CD4-positive, alpha-beta memory T cell (primary cell): ENCODE measurements at regions not wholly inside any gene's neighbourhood (a gene's known extent, or its start where the extent isn't known, plus 50 kb on each side); places are given as distances from the start of the nearest gene placed in this dataset.

ENCODE experiments used
- CTCF ChIA-PET: fragments of 350-600 bp; sonication (Branson Sonifier 250); formaldehyde crosslinking; loops from one replicate; lab custom pipeline; 2021; ENCODE audit warnings: inconsistent platforms; ENCODE audit not compliant: partially characterized antibody; lab: Charles Lee
- POLR2A ChIA-PET: fragments of 350-600 bp; sonication (Branson Sonifier 250); formaldehyde crosslinking; loops from one replicate; lab custom pipeline; 2021; ENCODE audit not compliant: partially characterized antibody; lab: Charles Lee
- DNase-seq, 5 donors: peaks; one replicate each; pipeline versions ENCODE4 v3.0.0 to v3.0.0-alpha.2; 2020 to 2022; ENCODE audit warnings: mixed read lengths in 1 of 5
- H3K27ac ChIP-seq: one replicate; pipeline ENCODE4 v1.7.0; 2013; ENCODE audit warnings: low read depth, low read length
- H3K27me3 ChIP-seq: 2 replicates; pipeline ENCODE4 v1.7.0; 2013; ENCODE audit warnings: mild to moderate bottlenecking, low read length, moderate library complexity; ENCODE audit not compliant: insufficient read depth
- H3K36me3 ChIP-seq: 2 replicates; pipeline ENCODE4 v1.7.0; 2013; ENCODE audit warnings: mild to moderate bottlenecking, low read length, moderate library complexity; ENCODE audit not compliant: insufficient read depth
- H3K4me1 ChIP-seq: 2 replicates; pipeline ENCODE4 v1.7.0; 2013; ENCODE audit warnings: mild to moderate bottlenecking, low read length, moderate library complexity; ENCODE audit not compliant: insufficient read depth
- H3K4me3 ChIP-seq, 2 donors: one replicate each; pipeline ENCODE4 v1.7.0; 2013; ENCODE audit warnings: low read length in 2 of 2, mild to moderate bottlenecking in 1 of 2
- H3K9me3 ChIP-seq, 2 donors: one replicate each; pipeline ENCODE4 v1.7.0; 2013; ENCODE audit warnings: low read length in 2 of 2, control low read depth in 1 of 2; ENCODE audit not compliant: control insufficient read depth in 1 of 2
- H3K27ac Mint-ChIP-seq, 7 donors: one replicate each; pipeline ENCODE4 v1.8.0; 2020 to 2021; ENCODE audit warnings: mixed read lengths in 7 of 7, mild to moderate bottlenecking in 6 of 7, inconsistent platforms in 3 of 7, moderate library complexity in 3 of 7
- H3K27me3 Mint-ChIP-seq, 2 donors: one replicate each; pipeline ENCODE4 v1.8.0; 2020 to 2021; ENCODE audit warnings: mixed read lengths in 2 of 2
- H3K36me3 Mint-ChIP-seq, 2 donors: one replicate each; pipeline ENCODE4 v1.8.0; 2020 to 2021; ENCODE audit warnings: mixed read lengths in 2 of 2, inconsistent platforms in 1 of 2, mild to moderate bottlenecking in 1 of 2
- H3K4me1 Mint-ChIP-seq, 4 donors: one replicate each; pipeline ENCODE4 v1.8.0; 2020 to 2021; ENCODE audit warnings: mixed read lengths in 4 of 4, mild to moderate bottlenecking in 1 of 4
- H3K4me3 Mint-ChIP-seq, 8 donors: one replicate each; pipeline ENCODE4 v1.8.0; 2020 to 2021; ENCODE audit warnings: mixed read lengths in 8 of 8, mild to moderate bottlenecking in 7 of 8, moderate library complexity in 6 of 8, inconsistent platforms in 3 of 8
- H3K9me3 Mint-ChIP-seq, 8 donors: one replicate each; pipeline ENCODE4 v1.8.0; 2020 to 2021; ENCODE audit warnings: mixed read lengths in 8 of 8, mild to moderate bottlenecking in 5 of 8, inconsistent platforms in 3 of 8, moderate library complexity in 1 of 8
- intact Hi-C: fragments of 100-400 bp; cut with micrococcal nuclease; formaldehyde crosslinking; loops from one replicate; pipeline ENCODE4 v1.15.1; 2023

DNA sequence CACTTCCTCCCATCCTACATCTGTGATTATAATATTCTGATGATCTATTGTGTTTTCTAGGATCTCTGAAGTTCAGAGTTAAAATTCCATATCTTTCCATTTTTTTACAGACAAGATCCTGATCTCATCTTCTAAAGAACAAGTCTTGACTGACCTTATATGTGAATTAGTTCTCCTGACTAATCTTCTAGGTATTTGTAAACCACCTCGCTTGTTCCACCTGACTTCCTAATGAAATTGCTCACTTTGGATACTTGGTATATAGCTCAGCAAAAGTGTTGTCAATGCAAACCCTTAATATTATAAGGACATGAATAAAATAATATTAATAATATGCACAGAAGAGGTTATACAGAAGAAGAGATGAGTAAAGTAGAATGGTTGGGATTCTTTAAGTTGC is 68.2 kb upstream of the NR4A3 start:
- Histone ChIP-seq H3K27me3 (no peaks in the 10 kb centered on the region), H3K36me3 (no peaks in the 10 kb centered on the region), H3K4me3 (no peak overlapping the region), H3K9me3 (no peaks in the 10 kb centered on the region), H3K27ac (no peak overlapping the region), H3K4me1 (no peaks in the 10 kb centered on the region)
- ChIA-PET POLR2A (no interaction called here), CTCF (no interaction called here)
- no peak overlapping the region for H3K4me3 Mint-ChIP-seq
- no peak overlapping the region for H3K27ac Mint-ChIP-seq
- intact Hi-C loops: no loop called here
- no peak for DNase-seq
- H3K9me3 Mint-ChIP-seq: no peaks in the 10 kb centered on the region
- no peaks in the 10 kb centered on the region for H3K36me3 Mint-ChIP-seq
- H3K4me1 Mint-ChIP-seq: no peaks in the 10 kb centered on the region
- H3K27me3 Mint-ChIP-seq: peaks cover 8% of the 10 kb centered on the region in 2 donors

DNA sequence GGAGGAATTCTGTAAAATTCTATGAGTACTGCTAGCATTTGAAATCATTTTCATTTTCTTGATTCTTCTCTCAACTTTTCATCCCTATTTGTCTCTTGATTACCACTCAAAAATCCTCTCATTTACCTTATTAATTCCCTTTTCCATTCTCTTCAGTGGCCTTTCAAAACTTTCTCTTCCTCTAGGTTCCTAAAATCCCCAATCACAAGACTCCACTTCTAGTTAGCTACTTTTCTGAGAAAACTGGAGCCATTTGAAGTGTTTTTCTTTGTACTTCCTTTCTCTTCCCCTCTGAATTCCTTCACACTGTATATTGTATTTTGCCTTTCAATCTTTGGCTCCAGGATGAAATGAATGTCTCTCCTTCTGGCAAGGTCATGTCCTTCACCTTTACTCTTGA is 61.3 kb upstream of the NR4A3 start:
- Histone ChIP-seq H3K4me1 (no peaks in the 10 kb centered on the region), H3K27ac (no peak overlapping the region), H3K9me3 (no peaks in the 10 kb centered on the region), H3K36me3 (no peaks in the 10 kb centered on the region), H3K27me3 (no peaks in the 10 kb centered on the region), H3K4me3 (no peak overlapping the region)
- Mint-ChIP-seq H3K27ac (no peak overlapping the region), H3K4me3 (no peak overlapping the region), H3K4me1 (no peaks in the 10 kb centered on the region), H3K27me3 (peaks cover 6 to 7% of the 10 kb centered on the region in 2 donors), H3K9me3 (no peaks in the 10 kb centered on the region), H3K36me3 (no peaks in the 10 kb centered on the region)
- ChIA-PET POLR2A (no interaction called here), CTCF (no interaction called here)
- no peak for DNase-seq
- intact Hi-C loops: no loop called here

DNA sequence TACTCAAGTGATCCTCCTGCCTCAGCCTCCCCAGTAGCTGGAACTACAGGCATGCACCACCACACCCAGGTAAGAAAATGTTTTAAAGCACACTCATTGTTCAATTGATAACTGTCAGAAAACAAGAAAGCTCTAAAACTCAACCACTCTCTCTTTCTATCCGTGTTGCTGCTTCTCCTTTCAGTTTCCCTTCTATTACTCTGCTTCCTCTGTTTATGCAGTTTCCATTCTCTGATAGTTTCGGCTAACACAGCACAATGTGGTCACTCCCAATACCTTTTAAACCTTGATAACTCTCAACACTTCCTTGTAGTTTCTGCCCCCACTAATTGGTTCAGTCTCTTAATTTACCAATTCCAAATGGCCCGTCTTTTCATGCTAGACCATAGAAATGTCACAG is 59.2 kb upstream of the NR4A3 start:
- ChIA-PET CTCF (no interaction called here), POLR2A (no interaction called here)
- DNase-seq: no peak
- Histone ChIP-seq H3K36me3 (no peaks in the 10 kb centered on the region), H3K4me1 (no peaks in the 10 kb centered on the region), H3K4me3 (no peak overlapping the region), H3K9me3 (no peaks in the 10 kb centered on the region), H3K27me3 (no peaks in the 10 kb centered on the region), H3K27ac (no peak overlapping the region)
- Mint-ChIP-seq H3K9me3 (no peaks in the 10 kb centered on the region), H3K27ac (no peak overlapping the region), H3K27me3 (peaks cover 4 to 13% of the 10 kb centered on the region in 2 donors), H3K4me1 (no peaks in the 10 kb centered on the region), H3K36me3 (no peaks in the 10 kb centered on the region), H3K4me3 (no peak overlapping the region)
- intact Hi-C loops: no loop called here
